Esophagus (tissue), 2 donors: ENCODE measurements at regions not wholly inside any gene's neighbourhood (a gene's known extent, or its start where the extent isn't known, plus 50 kb on each side); places are given as distances from the start of the nearest gene placed in this dataset.

Experiments used
- H3K27ac ChIP-seq, 2 donors: one replicate each; pipeline ENCODE4 v1.5.1; 2013; ENCODE audit warnings: low read depth in 2 of 2, mild to moderate bottlenecking in 2 of 2, inconsistent platforms in 1 of 2, low read length in 1 of 2, moderate library complexity in 1 of 2
- H3K27me3 ChIP-seq, 2 donors: one replicate each; pipeline ENCODE4 v1.6.1; 2013; ENCODE audit warnings: low read length in 2 of 2, control low read depth in 1 of 2, mild to moderate bottlenecking in 1 of 2; ENCODE audit not compliant: insufficient read depth in 2 of 2, control insufficient read depth in 1 of 2
- H3K36me3 ChIP-seq, 2 donors: one replicate each; pipeline ENCODE4 v1.6.1; 2013; ENCODE audit warnings: low read length in 1 of 2; ENCODE audit not compliant: control insufficient read depth in 2 of 2, insufficient read depth in 2 of 2
- H3K4me1 ChIP-seq, 2 donors: one replicate each; pipeline ENCODE4 v1.6.1; 2013; ENCODE audit warnings: low read length in 1 of 2; ENCODE audit not compliant: control insufficient read depth in 2 of 2, insufficient read depth in 2 of 2
- H3K4me3 ChIP-seq, 2 donors: one replicate each; pipeline ENCODE4 v1.5.1; 2013; ENCODE audit warnings: low read length in 2 of 2, mild to moderate bottlenecking in 2 of 2, low read depth in 1 of 2, moderate library complexity in 1 of 2
- H3K9me3 ChIP-seq, 2 donors: one replicate each; pipeline ENCODE4 v1.6.1; 2013; ENCODE audit warnings: mild to moderate bottlenecking in 2 of 2, low read depth in 1 of 2, low read length in 1 of 2, moderate library complexity in 1 of 2; ENCODE audit not compliant: control insufficient read depth in 2 of 2, insufficient read depth in 1 of 2
- WGBS, 2 donors: extraction: QIAGEN DNeasy Blood & Tissue Kit; methylation state at CpG; one replicate each; pipeline ENCODE4 v1.1.7; 2013; 5-methylcytosine and 5-hydroxymethylcytosine counted together
- donor health status: healthy with polysubstance abuse.
- donor health status: Bipolar disorder and iron deficiency.

- H3K36me3 ChIP-seq: no peaks in the 10 kb centered on the region
- no peaks in the 10 kb centered on the region for H3K27me3 ChIP-seq
- H3K4me3 ChIP-seq: no peak overlapping the region
- no peaks in the 10 kb centered on the region for H3K4me1 ChIP-seq
- H3K27ac ChIP-seq: no peak overlapping the region
- H3K9me3 ChIP-seq: no peaks in the 10 kb centered on the region
Observed at GRCh38 chr18:61108706-61109105, 224.5 kb upstream of the CDH20 start.

- no peaks in the 10 kb centered on the region for H3K36me3 ChIP-seq
- H3K9me3 ChIP-seq: no peaks in the 10 kb centered on the region
- H3K4me3 ChIP-seq: no peak overlapping the region
- H3K27me3 ChIP-seq: no peaks in the 10 kb centered on the region
- no peak overlapping the region for H3K27ac ChIP-seq
- no peaks in the 10 kb centered on the region for H3K4me1 ChIP-seq
- 79 to 95% methylated on average over 2 of the region's 2 CpGs for WGBS, 2 donors
Observed at GRCh38 chr18:61123309-61123708, 209.9 kb upstream of the CDH20 start.

GRCh38 chr18:61127714-61128467 lies 205.3 kb upstream of the CDH20 start:
- H3K4me1 ChIP-seq: no peaks in the 10 kb centered on the region
- H3K4me3 ChIP-seq: no peak overlapping the region
- no peak overlapping the region for H3K27ac ChIP-seq
- no peaks in the 10 kb centered on the region for H3K27me3 ChIP-seq
- H3K36me3 ChIP-seq: no peaks in the 10 kb centered on the region
- WGBS, 2 donors: 41 to 42% methylated on average over 6 of the region's 6 CpGs
- no peaks in the 10 kb centered on the region for H3K9me3 ChIP-seq

GRCh38 chr18:61129001-61129400 lies 204.2 kb upstream of the CDH20 start:
- H3K9me3 ChIP-seq: no peaks in the 10 kb centered on the region
- no peak overlapping the region for H3K27ac ChIP-seq
- H3K36me3 ChIP-seq: no peaks in the 10 kb centered on the region
- no peak overlapping the region for H3K4me3 ChIP-seq
- H3K4me1 ChIP-seq: no peaks in the 10 kb centered on the region
- H3K27me3 ChIP-seq: no peaks in the 10 kb centered on the region

GRCh38 chr18:61132031-61132430 lies 201.2 kb upstream of the CDH20 start:
- H3K4me3 ChIP-seq: no peak overlapping the region
- H3K9me3 ChIP-seq: no peaks in the 10 kb centered on the region
- no peaks in the 10 kb centered on the region for H3K36me3 ChIP-seq
- no peaks in the 10 kb centered on the region for H3K4me1 ChIP-seq
- H3K27me3 ChIP-seq: no peaks in the 10 kb centered on the region
- no peak overlapping the region for H3K27ac ChIP-seq
- WGBS, 2 donors: 75 to 79% methylated on average over 2 of the region's 2 CpGs

- WGBS, 2 donors: 58 to 63% methylated on average over 2 of the region's 2 CpGs
- no peak overlapping the region for H3K27ac ChIP-seq
- H3K9me3 ChIP-seq: no peaks in the 10 kb centered on the region
Observed at GRCh38 chr18:61133783-61134182, 199.4 kb upstream of the CDH20 start.

GRCh38 chr18:61136711-61137251 lies 196.4 kb upstream of the CDH20 start:
- Histone ChIP-seq H3K9me3 (no peaks in the 10 kb centered on the region), H3K4me1 (no peaks in the 10 kb centered on the region), H3K27me3 (no peaks in the 10 kb centered on the region), H3K27ac (no peak overlapping the region), H3K36me3 (no peaks in the 10 kb centered on the region), H3K4me3 (no peak overlapping the region)
- WGBS, 2 donors: 79 to 81% methylated on average over 2 of the region's 2 CpGs

More at GRCh38 chr18:61133783-61134182, 199.4 kb upstream of the CDH20 start:
- Histone ChIP-seq H3K36me3 (no peaks in the 10 kb centered on the region), H3K4me1 (no peaks in the 10 kb centered on the region), H3K27me3 (no peaks in the 10 kb centered on the region), H3K4me3 (no peak overlapping the region)

GRCh38 chr18:61141691-61142090 lies 191.5 kb upstream of the CDH20 start:
- Histone ChIP-seq H3K4me1 (no peaks in the 10 kb centered on the region), H3K27ac (no peak overlapping the region), H3K4me3 (no peak overlapping the region), H3K36me3 (no peaks in the 10 kb centered on the region), H3K9me3 (no peaks in the 10 kb centered on the region), H3K27me3 (no peaks in the 10 kb centered on the region)
- 52 to 63% methylated on average over 1 of the region's 1 CpG for WGBS, 2 donors

- Histone ChIP-seq H3K9me3 (no peaks in the 10 kb centered on the region), H3K4me1 (no peaks in the 10 kb centered on the region)
Observed at GRCh38 chr18:61148322-61148721, 184.9 kb upstream of the CDH20 start.

GRCh38 chr18:61149786-61150185 lies 183.4 kb upstream of the CDH20 start:
- Histone ChIP-seq H3K4me3 (no peak overlapping the region), H3K4me1 (no peaks in the 10 kb centered on the region), H3K27me3 (no peaks in the 10 kb centered on the region), H3K27ac (no peak overlapping the region), H3K9me3 (no peaks in the 10 kb centered on the region), H3K36me3 (no peaks in the 10 kb centered on the region)
- WGBS, 2 donors: 89 to 90% methylated on average over 5 of the region's 5 CpGs

More at GRCh38 chr18:61148322-61148721, 184.9 kb upstream of the CDH20 start:
- Histone ChIP-seq H3K36me3 (no peaks in the 10 kb centered on the region), H3K27ac (no peak overlapping the region), H3K27me3 (no peaks in the 10 kb centered on the region), H3K4me3 (no peak overlapping the region)
